HEK293T (cell line): ENCODE measurements at regions not wholly inside any gene's neighbourhood (a gene's known extent, or its start where the extent isn't known, plus 50 kb on each side); places are given as distances from the start of the nearest gene placed in this dataset.

Source experiments
- CTCF ChIA-PET: fragments of 350-600 bp; formaldehyde crosslinking; extraction: SDS; loops from one replicate; lab custom pipeline; 2021; ENCODE audit warnings: antibody characterized with exemption, inconsistent platforms; lab: Yijun Ruan, JAX
- POLR2A ChIA-PET: fragments of 350-600 bp; formaldehyde crosslinking; extraction: SDS; loops from one replicate; lab custom pipeline; 2020; ENCODE audit warnings: antibody characterized with exemption, inconsistent platforms; lab: Yijun Ruan, JAX
- DNase-seq: peaks from one replicate; pipeline ENCODE4 v3.0.0; 2012; ENCODE audit warnings: mixed read lengths; ENCODE audit errors: extremely low spot score
- ARNT ChIP-seq: fragments of 450-650 bp; IDR thresholded peaks from 2 replicates; pipeline ENCODE4 v1.6.1; 2017; ENCODE audit warnings: mild to moderate bottlenecking
- BHLHE40 ChIP-seq: fragments of 450-650 bp; IDR thresholded peaks from 2 replicates; pipeline ENCODE4 v1.6.1; 2016; ENCODE audit warnings: mild to moderate bottlenecking, moderate library complexity, borderline replicate concordance
- CTBP1 ChIP-seq: fragments of 450-650 bp; IDR thresholded peaks from 2 replicates; pipeline ENCODE4 v1.6.1; 2016; ENCODE audit warnings: borderline replicate concordance
- ELF4 ChIP-seq: fragments of 450-650 bp; IDR thresholded peaks from 2 replicates; pipeline ENCODE4 v1.6.1; 2017; ENCODE audit warnings: antibody characterized with exemption
- FOXA1 ChIP-seq: fragments of 450-650 bp; IDR thresholded peaks from 2 replicates; pipeline ENCODE4 v1.6.1; 2016; ENCODE audit warnings: mild to moderate bottlenecking
- FOXK2 ChIP-seq: fragments of 450-650 bp; IDR thresholded peaks from 2 replicates; pipeline ENCODE4 v1.6.1; 2016; ENCODE audit warnings: mild to moderate bottlenecking
- FOXM1 ChIP-seq: fragments of 450-650 bp; IDR thresholded peaks from 2 replicates; pipeline ENCODE4 v1.6.1; 2017; ENCODE audit warnings: mild to moderate bottlenecking, borderline replicate concordance
- HDGF ChIP-seq: fragments of 450-650 bp; IDR thresholded peaks from 2 replicates; pipeline ENCODE4 v1.6.1; 2017; ENCODE audit warnings: antibody characterized with exemption, borderline replicate concordance
- L3MBTL2 ChIP-seq: fragments of 450-650 bp; conservative IDR thresholded peaks from 2 replicates; pipeline ENCODE4 v1.6.1; 2016; ENCODE audit warnings: mild to moderate bottlenecking
- LEF1 ChIP-seq: fragments of 450-650 bp; IDR thresholded peaks from 2 replicates; pipeline ENCODE4 v1.6.1; 2017; ENCODE audit warnings: mild to moderate bottlenecking, borderline replicate concordance
- NFRKB ChIP-seq: fragments of 450-650 bp; IDR thresholded peaks from 2 replicates; pipeline ENCODE4 v1.6.1; 2016; ENCODE audit warnings: mild to moderate bottlenecking, moderate library complexity
- PKNOX1 ChIP-seq: fragments of 450-650 bp; IDR thresholded peaks from 2 replicates; pipeline ENCODE4 v1.6.1; 2016
- SP1 ChIP-seq: fragments of 450-650 bp; IDR thresholded peaks from 2 replicates; pipeline ENCODE4 v1.6.1; 2017
- SUZ12 ChIP-seq: fragments of 450-650 bp; IDR thresholded peaks from 2 replicates; pipeline ENCODE4 v1.6.1; 2016; ENCODE audit warnings: mild to moderate bottlenecking
- TARDBP ChIP-seq: fragments of 450-650 bp; IDR thresholded peaks from 2 replicates; pipeline ENCODE4 v1.6.1; 2016
- ZNF384 ChIP-seq: fragments of 450-650 bp; IDR thresholded peaks from 2 replicates; pipeline ENCODE4 v1.6.1; 2016

DNA sequence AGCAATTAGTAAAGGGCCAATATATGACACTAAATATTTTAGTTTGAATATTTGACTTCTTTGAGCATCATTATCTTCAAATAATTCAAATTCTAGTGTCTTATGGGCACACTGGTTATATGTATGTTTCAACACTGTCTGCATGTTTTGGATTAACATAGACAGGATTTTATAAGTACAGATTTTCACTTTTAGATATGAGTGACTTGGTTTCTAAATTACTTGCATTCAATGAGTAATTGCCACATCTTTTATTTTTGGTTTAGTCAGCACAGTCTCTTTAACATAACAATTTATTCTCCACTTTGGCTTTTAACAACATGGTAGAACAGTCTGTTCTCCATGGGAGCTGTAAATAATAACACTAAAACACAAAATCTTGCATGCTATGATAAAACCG is 674.8 kb downstream of the TBL1XR1 start:
- TF ChIP-seq PKNOX1 (no peak), ELF4 (no peak), FOXM1 (no peak), HDGF (no peak), CTBP1 (no peak), NFRKB (no peak), SUZ12 (no peak), ZNF384 (no peak), BHLHE40 (no peak), L3MBTL2 (no peak), FOXK2 (no peak), FOXA1 (no peak), TARDBP (no peak)
- ChIA-PET POLR2A (no interaction called here), CTCF (no interaction called here)
- DNase-seq: no peak

DNA sequence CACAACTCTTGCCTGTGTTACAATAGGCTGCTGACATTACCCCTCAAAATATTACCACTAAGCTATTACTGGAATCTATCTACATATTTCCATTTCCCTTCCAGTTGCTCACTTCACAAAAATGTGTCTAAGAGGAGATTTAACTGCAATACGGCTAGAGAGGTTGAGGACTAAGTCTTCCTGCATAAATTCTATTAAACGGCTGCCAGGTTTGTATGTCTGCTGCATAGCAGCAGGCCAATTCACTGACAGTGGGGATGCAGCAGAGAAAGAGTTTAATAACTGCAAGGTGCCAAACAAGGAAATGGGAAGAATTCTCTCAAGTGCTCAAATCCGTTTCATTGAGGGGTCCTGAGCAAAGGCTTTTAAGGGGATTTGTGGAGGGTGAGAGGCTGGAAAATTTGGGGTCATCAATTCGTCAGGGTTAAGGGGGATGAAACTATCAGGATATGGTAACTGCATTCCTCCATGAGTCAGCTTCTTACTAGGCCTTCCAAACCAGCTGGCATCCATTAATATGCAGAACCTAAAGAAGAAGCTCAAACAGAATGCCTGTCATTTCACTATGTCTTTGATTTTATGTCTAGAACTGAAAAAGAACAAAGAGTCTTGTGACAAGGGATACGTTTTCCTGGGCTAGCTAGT is 675.6 kb downstream of the TBL1XR1 start:
- POLR2A ChIA-PET: no interaction called here
- no peak for DNase-seq
- CTCF ChIA-PET: no interaction called here
- TF ChIP-seq FOXK2 (no peak), LEF1 (no peak), SUZ12 (no peak), FOXA1 (no peak)

DNA sequence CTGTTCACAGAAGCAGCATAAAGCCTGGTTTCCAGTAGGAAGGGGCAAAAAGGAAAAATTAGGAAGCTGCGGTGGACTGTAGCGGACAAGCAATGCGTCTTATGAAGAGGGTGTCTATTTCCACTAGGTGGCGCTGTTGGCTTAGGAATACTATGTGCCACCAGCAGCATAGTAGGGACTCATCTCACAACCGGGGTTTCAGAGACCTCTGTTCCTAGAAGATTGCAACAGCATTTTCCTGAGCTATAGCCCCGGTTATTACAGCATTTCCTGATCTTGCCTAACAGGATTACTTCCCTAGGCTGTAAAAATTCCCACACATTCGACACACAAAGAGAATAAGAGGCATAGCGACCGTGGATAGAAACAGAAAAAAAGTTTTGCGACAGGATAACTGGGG is 683.0 kb downstream of the TBL1XR1 start:
- CTCF ChIA-PET: no interaction called here
- POLR2A ChIA-PET: no interaction called here
- TF ChIP-seq ELF4: no peak
- no peak for TF ChIP-seq FOXM1
- peak; percentile 75 for DNase-seq

- DNase-seq: no peak
- CTCF ChIA-PET: no interaction called here
- no peak for TF ChIP-seq NFRKB
- TF ChIP-seq HDGF: no peak
- TF ChIP-seq CTBP1: no peak
- no peak for TF ChIP-seq PKNOX1
- no peak for TF ChIP-seq L3MBTL2
- TF ChIP-seq FOXM1: no peak
- no peak for TF ChIP-seq ZNF384
- TF ChIP-seq SP1: no peak
- TF ChIP-seq ARNT: no peak
- TF ChIP-seq LEF1: no peak
- no peak for TF ChIP-seq TARDBP
- no peak for TF ChIP-seq FOXK2
- no peak for TF ChIP-seq ELF4
- TF ChIP-seq BHLHE40: no peak
- TF ChIP-seq SUZ12: no peak
- TF ChIP-seq FOXA1: no peak
- POLR2A ChIA-PET: no interaction called here
These were observed 683.7 kb downstream of the TBL1XR1 start for GRCh38 chr3:176513604-176514003.

DNA sequence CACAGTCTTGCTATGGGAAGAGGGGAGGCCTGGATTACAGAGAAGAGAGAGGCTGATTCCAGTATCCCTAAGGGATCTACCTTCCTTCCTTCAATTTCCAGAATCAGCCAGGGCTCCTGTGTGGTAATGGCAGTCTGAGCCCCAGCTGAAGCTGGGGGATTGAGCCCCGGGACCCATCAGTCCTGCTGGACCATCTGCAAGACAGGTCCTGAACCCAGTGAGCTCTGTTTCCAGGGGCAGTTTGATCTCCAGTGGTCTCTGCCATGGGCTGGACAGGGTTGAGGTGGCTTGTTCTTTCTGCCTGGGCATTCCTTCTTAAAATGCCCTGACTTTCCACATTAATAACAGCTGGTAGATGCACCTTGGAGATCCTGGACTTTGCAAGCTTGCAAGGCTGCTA is 685.2 kb downstream of the TBL1XR1 start:
- DNase-seq: no peak
- ChIA-PET POLR2A (no interaction called here), CTCF (no interaction called here)
- TF ChIP-seq ZNF384 (no peak), NFRKB (no peak), LEF1 (no peak), CTBP1 (no peak), FOXK2 (no peak), ARNT (no peak)

DNA sequence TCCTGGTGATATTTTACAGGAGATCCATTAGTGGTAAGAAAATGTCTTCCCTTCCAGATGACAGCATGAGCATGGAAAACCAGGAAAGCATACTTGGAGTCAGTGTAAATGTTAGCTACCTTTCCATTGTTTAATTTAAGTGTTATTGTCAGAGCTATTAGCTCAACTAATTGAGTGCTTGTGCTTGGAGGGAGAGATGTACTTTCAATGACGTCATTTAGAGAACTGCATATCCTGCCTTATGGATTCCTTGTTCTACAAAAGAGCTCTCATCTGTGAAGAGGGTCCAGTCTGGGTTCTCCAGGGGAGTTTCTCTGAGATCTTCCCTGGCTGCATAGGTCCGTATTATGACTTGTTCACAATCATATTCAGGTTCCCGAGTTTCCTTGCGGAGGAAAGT is 687.2 kb downstream of the TBL1XR1 start:
- ChIA-PET POLR2A (no interaction called here), CTCF (no interaction called here)
- TF ChIP-seq FOXK2 (no peak), CTBP1 (no peak), FOXA1 (no peak), ARNT (no peak), BHLHE40 (no peak), FOXM1 (no peak), HDGF (no peak), ZNF384 (no peak), SUZ12 (no peak), LEF1 (no peak), PKNOX1 (no peak), SP1 (no peak), L3MBTL2 (no peak), TARDBP (no peak), NFRKB (no peak), ELF4 (no peak)
- DNase-seq: no peak
